GM12878 (cell line): ENCODE measurements at regions not wholly inside any gene's neighbourhood (a gene's known extent, or its start where the extent isn't known, plus 50 kb on each side); places are given as distances from the start of the nearest gene placed in this dataset.

Experiments used
- ATAC-seq: fragments of 200-7000 bp; cut with Tn5 transposase; 3 replicates; pipeline ENCODE4 v1.9.1; 2020; ENCODE audit warnings: mild to moderate bottlenecking, moderate library complexity
- BruUV-seq: library from RNA; stranded (reverse); fragments of 400-500 nt; replicated peaks from 2 replicates; lab custom pipeline; 2021; lab: Mats Ljungman, UMichigan
- CTCF ChIA-PET: fragments of 300-600 bp; sonication (Branson Sonifier 250); formaldehyde crosslinking; extraction: SDS; loops from one replicate; lab custom pipeline; 2021; ENCODE audit warnings: inconsistent platforms; lab: Yijun Ruan, JAX
- POLR2A ChIA-PET: fragments of 350-600 bp; formaldehyde crosslinking; extraction: SDS; loops from one replicate; lab custom pipeline; 2021; ENCODE audit warnings: inconsistent platforms; lab: Charles Lee
- RAD21 ChIA-PET: fragments of 300-600 bp; sonication (Branson Sonifier 250); formaldehyde crosslinking; loops from one replicate; lab custom pipeline; 2023; ENCODE audit warnings: antibody characterized with exemption; ENCODE audit not compliant: unreplicated experiment; lab: Charles Lee
- SMC1A ChIA-PET: fragments of 300-600 bp; sonication (Branson Sonifier 250); formaldehyde crosslinking; loops from one replicate; lab custom pipeline; 2023; ENCODE audit not compliant: unreplicated experiment, uncharacterized antibody; lab: Charles Lee
- DNase-seq: peaks from one replicate; pipeline ENCODE4 v3.0.0-alpha.2; 2011; ENCODE audit warnings: low read depth, low spot score
- FAIRE-seq: peaks from 3 replicates; lab custom pipeline; 2011; peaks lifted over from hg19 to GRCh38; lab: Jason Lieb, UNC
- H2AFZ ChIP-seq: 2 replicates; pipeline ENCODE4 v1.6.0; 2011; ENCODE audit warnings: low read depth, low read length, control low read depth; ENCODE audit not compliant: control insufficient read depth
- H3K27ac ChIP-seq: 2 replicates; pipeline ENCODE4 v1.5.1; 2011; ENCODE audit warnings: control low read depth; ENCODE audit not compliant: control insufficient read depth, insufficient read depth
- H3K27me3 ChIP-seq, 2 experiments: replicated peaks in 1 of 2; 2 replicates each; pipeline versions ENCODE4 v1.6.0 to v1.6.1; 2011; ENCODE audit warnings: low read length in 1 of 2; ENCODE audit not compliant: control insufficient read depth in 2 of 2, insufficient read depth in 2 of 2
- H3K36me3 ChIP-seq, 2 experiments: 2 replicates each; pipeline ENCODE4 v1.5.1; 2011; ENCODE audit warnings: low read length in 1 of 2; ENCODE audit not compliant: control insufficient read depth in 2 of 2, insufficient read depth in 2 of 2
- H3K4me1 ChIP-seq: 2 replicates; pipeline ENCODE4 v1.6.1; 2011; ENCODE audit warnings: mild to moderate bottlenecking, low read length, moderate library complexity, mixed read lengths; ENCODE audit not compliant: control insufficient read depth, insufficient read depth
- H3K4me2 ChIP-seq: 2 replicates; pipeline ENCODE4 v1.6.0; 2011; ENCODE audit warnings: control low read depth; ENCODE audit not compliant: control insufficient read depth, insufficient read depth
- H3K4me3 ChIP-seq: fragments of 200-600 bp; sonication (generic); 2 replicates; pipeline ENCODE4 v1.5.1; 2016
- H3K79me2 ChIP-seq: 2 replicates; pipeline ENCODE4 v1.6.0; 2011; ENCODE audit warnings: low read length; ENCODE audit not compliant: control insufficient read depth, insufficient read depth
- H3K9ac ChIP-seq: 2 replicates; pipeline ENCODE4 v1.8.0; 2011; ENCODE audit warnings: low read length, control low read depth, mixed read lengths; ENCODE audit not compliant: control insufficient read depth, insufficient read depth
- H3K9me3 ChIP-seq: replicated peaks from 3 replicates; pipeline ENCODE4 v1.5.1; 2011; ENCODE audit warnings: mild to moderate bottlenecking, low read length; ENCODE audit not compliant: control insufficient read depth, insufficient read depth
- H4K20me1 ChIP-seq: 2 replicates; pipeline ENCODE4 v1.6.0; 2011; ENCODE audit not compliant: control insufficient read depth, insufficient read depth
- BACH1 ChIP-seq: fragments of 450-650 bp; IDR thresholded peaks from 2 replicates; pipeline ENCODE4 v1.6.1; 2017; ENCODE audit warnings: mild to moderate bottlenecking, borderline replicate concordance
- FOS ChIP-seq: IDR thresholded peaks from 3 replicates; pipeline ENCODE4 v1.6.1; 2011; ENCODE audit warnings: borderline replicate concordance; ENCODE audit not compliant: insufficient read length; ENCODE audit errors: extremely low read depth
- HSF1 ChIP-seq: fragments of 150-350 bp; IDR thresholded peaks from 2 replicates; pipeline ENCODE4 v1.6.1; 2014; ENCODE audit warnings: mild to moderate bottlenecking, low read depth, low read length
- JUNB ChIP-seq: IDR thresholded peaks from 2 replicates; pipeline ENCODE4 v1.6.1; 2016; ENCODE audit warnings: antibody characterized with exemption, mild to moderate bottlenecking
- RCOR1 ChIP-seq: conservative IDR thresholded peaks from 2 replicates; pipeline ENCODE4 v1.6.1; 2012; ENCODE audit warnings: low read depth, low read length, improper control_type of control experiment
- ZBTB40 ChIP-seq: fragments of 450-650 bp; IDR thresholded peaks from 2 replicates; pipeline ENCODE4 v1.6.1; 2016; ENCODE audit warnings: mild to moderate bottlenecking, moderate library complexity, borderline replicate concordance
- WGBS: methylation state at CpG from one replicate; pipeline ENCODE4 v1.1.6; 2016; ENCODE audit warnings: low lambda C conversion rate; ENCODE audit not compliant: insufficient replicate concordance, insufficient coverage; ENCODE audit errors: missing lambda C conversion rate; 5-methylcytosine and 5-hydroxymethylcytosine counted together
- in situ Hi-C: fragments of 300-500 bp; cut with MboI; formaldehyde crosslinking; loops from 9 replicates; pipeline ENCODE4 v1.14.3; 2018; ENCODE audit warnings: mixed read lengths
- intact Hi-C: fragments of 100-400 bp; cut with micrococcal nuclease; formaldehyde crosslinking; loops from one replicate; pipeline ENCODE4 v1.14.2; 2022; ENCODE audit not compliant: unreplicated experiment

GRCh38 chr2:160977376-160977775 lies 182.9 kb upstream of the TANK start:
- TF ChIP-seq JUNB (no peak), HSF1 (no peak), BACH1 (no peak), FOS (no peak), RCOR1 (no peak), ZBTB40 (no peak)
- ChIA-PET POLR2A (no interaction called here), RAD21 (interaction anchor here (0.5 to 0.6 kb wide), 2 partner anchors 10 to 640 kb away, joined by 3 to 4 read pairs; no protein-coding TSS in a partner anchor), CTCF (interaction anchor here (0.6 to 2.2 kb wide), 8 partner anchors 11 to 639 kb away, joined by 3 to 7 read pairs (median 4); no protein-coding TSS in a partner anchor), SMC1A (interaction anchor here (0.7 to 1.2 kb wide), 5 partner anchors 9 to 298 kb away, joined by 3 to 5 read pairs (median 3); no protein-coding TSS in a partner anchor)
- no peaks in the 10 kb centered on the region for H4K20me1 ChIP-seq
- no peaks in the 10 kb centered on the region for H3K9me3 ChIP-seq
- H2AFZ ChIP-seq = no peak overlapping the region
- peaks cover 0 to 2% of the 10 kb centered on the region in 2 experiments; a peak in 1 of 4 replicates for H3K27me3 ChIP-seq
- H3K4me3 ChIP-seq = no peak overlapping the region
- no peak overlapping the region for H3K9ac ChIP-seq
- FAIRE-seq (no peak), DNase-seq (no peak), ATAC-seq (no peak)
- H3K79me2 ChIP-seq = no peaks in the 10 kb centered on the region
- no peaks in the 10 kb centered on the region for H3K4me1 ChIP-seq
- in situ Hi-C loops = no loop called here
- 35% methylated on average over 2 of the region's 2 CpGs for WGBS
- H3K27ac ChIP-seq = no peak overlapping the region
- H3K4me2 ChIP-seq = no peak overlapping the region
- BruUV-seq = no TSS peak
- intact Hi-C loops = no loop called here
- H3K36me3 ChIP-seq = no peaks in the 10 kb centered on the region
